GM18867 (cell line): ENCODE measurements at regions not wholly inside any gene's neighbourhood (a gene's known extent, or its start where the extent isn't known, plus 50 kb on each side); places are given as distances from the start of the nearest gene placed in this dataset.

Experiments
- ATAC-seq: cut with Tn5 transposase; IDR thresholded peaks from one replicate; pipeline ENCODE4 v1.9.1; 2021; ENCODE audit warnings: mild to moderate bottlenecking, moderate library complexity; ENCODE audit not compliant: unreplicated experiment

DNA sequence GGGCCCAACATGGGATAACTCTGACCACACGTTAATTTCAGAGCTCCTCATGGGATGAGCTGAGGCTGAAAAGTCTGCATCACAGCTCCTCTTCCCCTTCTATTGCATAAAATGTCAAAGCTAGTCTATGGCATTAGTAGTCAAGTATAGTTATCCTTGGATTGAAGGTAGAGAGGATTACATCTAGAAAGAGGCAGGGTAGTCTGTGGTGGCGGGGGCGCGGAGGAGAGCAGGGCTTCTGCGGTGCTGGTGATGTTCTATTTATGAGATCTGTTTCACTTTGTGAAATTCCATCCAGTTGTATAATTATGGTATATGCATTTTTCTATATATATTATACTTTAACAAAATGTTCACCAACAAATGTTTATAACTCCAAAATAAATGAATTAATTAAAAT, 329.5 kb upstream of the GRAMD2B start:
- ATAC-seq = no peak

- ATAC-seq = no peak
Observed at GRCh38 chr5:126094991-126095390, 328.2 kb upstream of the GRAMD2B start.

DNA sequence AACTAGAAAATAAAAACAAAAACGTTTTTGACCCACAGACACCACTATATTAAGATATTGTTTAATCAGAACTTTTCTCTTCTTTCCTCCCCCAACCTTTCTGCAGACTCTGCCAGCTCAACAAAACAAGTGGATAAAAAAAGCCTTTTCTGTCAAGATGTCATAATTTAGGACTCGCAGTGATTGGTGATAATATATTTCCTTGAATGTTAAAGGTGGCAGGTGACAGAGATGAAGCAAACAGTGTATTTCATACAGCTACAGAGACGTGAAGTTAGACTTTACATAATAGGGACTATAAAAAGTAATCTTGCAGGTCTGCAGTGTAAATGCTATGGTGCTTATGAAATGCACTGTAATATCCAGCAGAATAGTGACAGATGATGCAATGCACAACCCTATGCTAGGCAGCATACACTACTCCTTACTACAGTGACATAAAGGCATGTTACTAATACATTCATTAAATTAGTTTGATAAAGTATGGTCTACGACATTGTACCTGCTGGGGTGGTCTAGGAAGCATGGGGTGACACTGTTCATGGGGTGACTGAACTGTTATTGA, 326.7 kb upstream of the GRAMD2B start:
- ATAC-seq = no peak

GRCh38 chr5:126097876-126098275, 325.3 kb upstream of the GRAMD2B start:
- no peak for ATAC-seq

GRCh38 chr5:126098330-126099017, 324.7 kb upstream of the GRAMD2B start:
- ATAC-seq = no peak

GRCh38 chr5:126099077-126099476, 324.1 kb upstream of the GRAMD2B start:
- no peak for ATAC-seq

- ATAC-seq = no peak
Observed at GRCh38 chr5:126100767-126101166, 322.4 kb upstream of the GRAMD2B start.

- ATAC-seq = no peak
Observed at GRCh38 chr5:126101901-126102300, 321.3 kb upstream of the GRAMD2B start.

GRCh38 chr5:126103050-126103449, 320.2 kb upstream of the GRAMD2B start:
- no peak for ATAC-seq

DNA sequence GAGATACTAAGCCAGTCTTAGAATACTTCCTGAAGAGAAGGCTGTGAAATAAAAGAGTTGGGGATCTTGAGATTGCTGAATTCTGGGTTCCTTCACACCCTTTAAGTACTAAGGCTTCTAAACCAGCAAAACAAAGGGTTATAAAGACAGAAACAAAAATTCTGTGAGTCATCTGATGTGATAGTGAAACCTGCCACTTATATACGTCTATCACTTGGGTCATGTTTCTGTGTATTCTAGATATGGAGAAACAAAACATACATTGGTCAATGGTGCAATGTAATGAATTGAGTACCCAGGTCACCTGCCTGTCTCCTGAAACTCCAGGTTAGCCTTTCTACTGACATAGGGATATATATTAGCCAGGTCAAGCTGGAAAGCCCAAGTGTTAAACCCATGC, 319.3 kb upstream of the GRAMD2B start:
- ATAC-seq = no peak

- no peak for ATAC-seq
Observed at GRCh38 chr5:126104341-126104740, 318.9 kb upstream of the GRAMD2B start.

DNA sequence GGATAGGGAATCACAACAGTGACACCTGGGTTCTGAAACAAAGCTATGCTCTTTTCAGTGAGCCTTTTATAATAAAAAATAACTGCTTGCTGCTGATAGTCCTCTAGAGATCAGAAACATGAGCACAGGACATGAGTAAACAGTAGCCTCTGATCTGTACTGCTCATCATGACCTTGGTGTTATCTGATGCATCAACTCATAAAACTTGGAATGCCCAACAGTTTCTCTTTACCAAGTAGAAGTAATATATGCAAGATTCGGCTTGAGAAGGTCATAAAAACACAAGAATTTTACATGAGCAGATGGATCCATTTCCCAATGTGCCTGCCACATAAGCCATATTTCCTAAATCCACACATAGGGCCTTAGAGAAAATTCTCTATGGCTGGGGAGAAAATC, 318.3 kb upstream of the GRAMD2B start:
- ATAC-seq = no peak

DNA sequence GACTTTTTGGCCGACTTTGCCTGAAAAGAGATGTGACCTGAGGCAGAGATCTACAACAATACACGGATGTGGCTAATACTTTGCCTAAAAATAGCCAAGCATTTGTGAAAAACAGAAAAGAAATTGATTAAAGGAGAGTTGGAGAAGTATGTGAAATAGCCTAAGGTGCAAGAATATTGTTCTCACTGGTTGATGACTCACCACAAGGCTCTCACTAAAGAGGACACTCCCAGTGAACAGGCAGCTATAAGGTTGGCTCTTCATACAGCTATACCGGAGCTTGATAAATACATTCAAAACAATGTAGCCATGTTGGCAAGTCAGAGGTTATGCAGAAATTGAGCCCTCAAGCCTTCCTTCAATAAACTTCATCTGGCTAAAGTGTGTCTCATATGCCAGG, 317.2 kb upstream of the GRAMD2B start:
- no peak for ATAC-seq

DNA sequence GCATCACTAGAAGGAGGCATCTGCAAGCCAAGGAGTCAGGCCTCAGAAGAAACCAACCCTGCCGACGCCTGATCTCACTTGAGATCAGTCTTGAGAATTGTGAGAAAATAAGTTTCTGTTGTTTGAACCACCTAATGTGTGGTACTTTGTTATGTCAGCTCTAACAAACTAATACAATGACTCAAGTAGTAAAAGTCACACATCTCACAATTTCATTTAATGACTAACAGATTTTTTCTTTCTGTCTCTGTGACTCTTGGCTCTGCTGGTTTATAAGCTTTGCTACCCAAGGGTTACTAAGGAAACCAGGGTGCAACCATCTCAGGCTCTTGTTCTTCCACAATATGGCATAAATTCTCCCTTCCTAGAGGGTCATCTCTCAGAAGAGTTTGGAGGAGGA, 315.8 kb upstream of the GRAMD2B start:
- ATAC-seq = no peak

DNA sequence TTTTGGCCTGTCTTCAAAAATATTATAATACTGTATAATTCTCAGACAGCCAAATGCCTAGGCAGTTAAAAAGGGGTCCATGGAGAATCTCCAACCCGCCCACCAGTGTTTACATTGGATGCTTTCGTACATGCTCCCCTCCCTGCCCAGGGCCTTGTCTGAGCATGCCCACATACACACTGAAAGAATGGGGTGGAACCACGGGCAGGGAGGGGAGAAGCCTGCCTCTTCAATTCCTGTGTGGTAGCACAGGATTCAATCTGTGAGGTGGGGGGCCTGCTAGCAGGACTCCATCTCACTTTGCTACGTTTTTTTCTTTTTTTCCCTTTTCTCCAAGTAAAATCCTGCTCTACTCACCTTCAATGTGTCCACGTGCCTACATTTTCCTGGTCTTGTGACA, 314.7 kb upstream of the GRAMD2B start:
- ATAC-seq = no peak

- ATAC-seq = no peak
Observed at GRCh38 chr5:126115059-126115629, 308.1 kb upstream of the GRAMD2B start.

- no peak for ATAC-seq
Observed at GRCh38 chr5:126117044-126117443, 306.2 kb upstream of the GRAMD2B start.

DNA sequence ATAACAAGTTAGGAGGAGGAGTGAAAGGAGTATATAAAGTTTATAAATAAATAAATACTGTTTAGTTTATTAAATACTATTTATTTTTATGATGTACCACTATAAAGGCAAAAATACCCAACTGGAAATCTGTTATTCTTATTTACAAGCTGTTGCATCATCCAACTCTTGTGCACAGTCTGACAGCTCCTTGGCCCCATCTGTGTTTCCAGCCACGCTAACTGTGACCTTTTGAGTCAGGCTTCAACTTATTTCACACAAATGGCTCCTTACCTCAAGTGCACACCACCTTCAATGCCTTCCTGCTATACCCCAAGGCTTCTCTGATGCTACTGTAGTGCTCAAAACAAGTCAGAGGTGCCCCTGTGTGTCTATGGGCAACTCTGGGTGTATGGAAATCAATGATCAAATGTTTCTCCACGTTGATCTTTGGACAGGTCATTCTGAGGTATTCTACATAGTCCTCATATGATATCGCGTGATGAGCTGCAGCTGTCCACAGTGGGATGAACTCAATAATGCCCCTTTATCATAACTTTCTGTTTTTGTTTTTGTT, 303.2 kb upstream of the GRAMD2B start:
- ATAC-seq = no peak

DNA sequence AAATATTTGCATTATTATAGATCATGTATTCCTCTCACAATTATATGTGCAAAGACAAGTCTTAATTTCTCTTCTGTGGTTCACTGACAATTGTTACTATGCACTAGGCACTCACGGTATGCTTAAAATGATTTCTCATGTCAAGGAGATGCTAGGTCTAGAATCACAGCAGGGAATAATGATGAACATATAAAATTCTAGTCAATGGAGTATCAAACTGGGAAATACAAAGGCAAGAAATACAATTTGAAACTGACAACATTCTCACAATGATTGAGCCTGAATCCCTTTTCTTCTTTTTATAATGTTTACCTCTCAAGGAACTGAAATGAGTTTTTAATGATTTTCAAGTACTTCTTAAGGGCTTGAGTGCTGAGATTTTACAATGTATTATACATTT, 302.3 kb upstream of the GRAMD2B start:
- no peak for ATAC-seq

- no peak for ATAC-seq
Observed at GRCh38 chr5:126122942-126123341, 300.3 kb upstream of the GRAMD2B start.

- no peak for ATAC-seq
Observed at GRCh38 chr5:126124706-126125345, 298.4 kb upstream of the GRAMD2B start.

- no peak for ATAC-seq
Observed at GRCh38 chr5:126125407-126125806, 297.8 kb upstream of the GRAMD2B start.
